Hindlimb muscle (tissue), 1 donor: ENCODE measurements at regions not wholly inside any gene's neighbourhood (a gene's known extent, or its start where the extent isn't known, plus 50 kb on each side); places are given as distances from the start of the nearest gene placed in this dataset.
"Not testable (repeated sequence)": the region's sequence is repeated elsewhere in the genome, so short reads cannot be mapped to it uniquely, and the experiment has no call there.

Source experiments
- DNase-seq: peaks from one replicate; pipeline ENCODE4 v3.0.0-alpha.2; 2013

GRCh38 chr4:49154308-49155103 is 168.4 kb downstream of the CWH43 start:
- DNase-seq, result peak; percentile 24

DNA sequence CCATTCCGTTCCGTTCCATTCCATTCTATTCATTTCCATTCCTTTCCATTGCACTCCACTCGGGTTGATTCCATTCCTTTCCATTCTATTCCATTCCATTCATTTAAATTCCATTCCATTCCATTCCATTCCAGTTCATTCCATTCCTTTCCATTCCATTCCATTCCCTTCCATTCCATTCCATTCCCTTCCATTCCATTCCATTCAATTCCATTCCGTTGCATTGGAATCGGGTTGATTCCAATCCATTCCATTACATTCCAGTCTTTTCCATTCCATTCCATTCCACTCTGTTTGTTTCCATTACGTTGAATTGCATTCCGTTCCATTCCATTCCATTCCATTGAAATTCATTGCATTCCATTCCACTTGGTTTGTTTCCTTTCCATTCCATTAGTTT is 169.2 kb downstream of the CWH43 start:
- not testable (repeated sequence) for DNase-seq

DNA sequence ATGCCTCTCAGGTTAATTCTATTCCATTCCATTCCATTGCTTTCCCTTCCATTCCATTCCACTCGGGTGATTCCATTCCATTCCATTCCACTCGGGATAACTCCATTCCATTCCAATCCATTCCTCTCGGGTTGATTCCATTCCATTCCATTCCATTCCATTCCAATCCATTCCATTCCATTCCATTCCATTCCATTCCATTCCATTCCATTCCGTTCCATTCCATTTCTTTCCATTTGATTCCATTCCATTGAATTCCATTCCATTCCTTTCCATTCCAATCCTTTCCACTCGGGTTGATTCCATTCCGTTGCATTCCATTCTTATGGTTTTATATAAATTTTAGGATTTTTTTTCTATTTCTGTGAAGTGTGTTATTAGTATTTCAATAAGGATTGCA is 170.2 kb downstream of the CWH43 start:
- not testable (repeated sequence) for DNase-seq

DNA sequence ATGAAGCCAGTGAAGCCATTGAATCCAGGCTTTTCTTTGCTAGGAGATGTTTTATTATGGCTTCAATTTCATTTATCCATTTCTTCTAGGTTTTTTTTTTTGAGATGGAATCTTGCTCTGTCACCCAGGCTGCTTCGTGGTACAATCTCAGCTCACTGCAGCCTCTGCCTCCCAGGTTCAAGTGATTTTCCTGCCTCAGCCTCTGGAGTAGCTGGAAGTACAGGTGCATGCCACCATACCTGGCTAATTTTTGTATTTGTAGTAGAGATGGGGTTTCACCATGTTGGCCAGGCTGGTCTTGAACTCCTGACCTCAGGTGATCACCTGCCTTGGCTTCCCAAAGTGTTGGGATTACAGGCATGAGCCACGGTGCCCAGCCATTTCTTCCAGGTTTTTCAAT is 171.6 kb downstream of the CWH43 start:
- not testable (repeated sequence) for DNase-seq

- not testable (repeated sequence) for DNase-seq
These were observed 175.1 kb downstream of the CWH43 start for GRCh38 chr4:49161111-49161541.

GRCh38 chr4:49164916-49165315 is 178.8 kb downstream of the CWH43 start:
- not testable (repeated sequence) for DNase-seq

GRCh38 chr4:49177847-49178246 is 191.8 kb downstream of the CWH43 start:
- DNase-seq, result not testable (repeated sequence)

GRCh38 chr4:49181088-49181487 is 195.0 kb downstream of the CWH43 start:
- DNase-seq, result not testable (repeated sequence)

- not testable (repeated sequence) for DNase-seq
These were observed 225.5 kb downstream of the CWH43 start for GRCh38 chr4:49211396-49212194.

- DNase-seq, result not testable (repeated sequence)
These were observed 227.2 kb downstream of the CWH43 start for GRCh38 chr4:49213250-49213649.

DNA sequence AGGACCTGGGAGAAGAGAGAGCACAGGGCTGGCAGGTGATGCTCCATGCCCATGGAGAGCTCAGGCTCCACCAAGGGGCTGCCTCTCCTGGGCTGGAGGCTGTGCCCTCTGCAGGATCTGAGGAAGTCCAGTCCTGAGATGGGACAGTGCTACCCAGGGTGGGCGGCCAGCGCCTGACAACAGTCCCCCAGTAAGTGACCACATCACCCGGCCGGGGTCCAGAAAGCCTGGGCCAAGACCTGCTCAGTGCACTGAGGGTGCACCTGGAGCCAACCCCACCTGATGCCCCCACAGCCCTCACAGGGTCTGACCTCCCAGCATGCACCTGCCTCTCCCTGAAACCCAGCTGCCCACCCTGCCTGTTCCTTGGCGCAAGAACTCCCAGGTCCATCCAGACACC is 227.7 kb downstream of the CWH43 start:
- DNase-seq, result not testable (repeated sequence)

GRCh38 chr4:49214453-49215081 is 228.5 kb downstream of the CWH43 start:
- not testable (repeated sequence) for DNase-seq

DNA sequence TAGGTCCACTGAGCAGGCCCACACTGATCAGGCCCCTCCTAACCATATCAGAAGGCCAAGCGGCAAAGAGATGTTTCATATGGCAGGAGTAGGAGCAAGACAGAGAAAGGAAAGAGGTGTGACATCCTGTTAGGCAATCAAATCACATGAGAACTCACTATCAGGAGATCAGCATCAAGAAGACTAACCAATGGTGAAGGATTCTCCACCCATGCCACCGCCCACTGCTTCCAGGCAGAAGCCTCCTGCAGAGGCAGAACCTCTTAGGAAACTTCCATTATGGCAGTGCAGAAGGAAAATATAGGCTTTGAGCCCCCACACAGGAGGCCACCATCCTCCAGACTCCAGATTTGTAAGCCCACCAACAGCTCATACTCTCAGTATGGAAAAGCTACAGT is 229.0 kb downstream of the CWH43 start:
- not testable (repeated sequence) for DNase-seq

- DNase-seq, result not testable (repeated sequence)
These were observed 230.5 kb downstream of the CWH43 start for GRCh38 chr4:49216606-49217005.

DNA sequence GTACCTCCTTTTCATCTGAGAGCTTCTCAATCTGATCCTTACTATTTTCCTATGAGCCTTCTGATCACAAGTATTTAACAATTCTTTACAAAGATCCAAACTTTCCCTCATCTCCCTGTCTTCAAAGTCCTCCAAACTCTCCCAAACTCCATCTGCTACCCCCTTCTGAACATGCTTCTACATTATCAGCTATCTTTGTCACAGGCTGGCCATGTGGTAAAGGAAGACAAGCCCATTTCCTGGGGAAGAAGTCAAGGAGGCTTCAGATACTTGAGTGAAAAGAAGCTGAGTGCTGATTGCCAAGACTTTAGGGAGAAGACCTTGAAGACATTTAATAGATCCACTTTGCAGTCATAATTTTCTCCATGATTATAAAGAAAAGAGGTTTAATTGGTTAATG is 231.4 kb downstream of the CWH43 start:
- DNase-seq, result no peak

DNA sequence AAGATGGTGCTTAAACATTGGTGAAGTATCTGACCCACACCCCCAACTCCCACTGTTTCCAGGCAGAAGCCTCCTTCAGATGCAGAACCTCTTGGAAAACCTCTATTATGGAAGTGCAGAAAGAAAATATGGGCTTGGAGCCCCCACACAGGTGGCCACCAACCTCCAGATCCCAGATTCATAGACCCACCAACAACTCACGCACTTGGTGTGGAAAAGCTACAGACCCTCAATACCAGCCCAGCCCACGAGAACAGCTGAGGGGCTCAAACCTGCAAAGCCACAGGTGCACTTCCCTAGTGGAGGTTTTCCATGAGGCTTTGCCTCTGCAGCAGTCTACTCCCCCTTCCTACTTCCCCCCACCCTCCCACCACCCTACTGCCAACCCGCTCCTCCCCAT is 232.0 kb downstream of the CWH43 start:
- not testable (repeated sequence) for DNase-seq

GRCh38 chr4:49218931-49219330 is 232.9 kb downstream of the CWH43 start:
- DNase-seq, result not testable (repeated sequence)

- not testable (repeated sequence) for DNase-seq
These were observed 233.6 kb downstream of the CWH43 start for GRCh38 chr4:49219489-49220225.

- no peak for DNase-seq
These were observed 235.1 kb downstream of the CWH43 start for GRCh38 chr4:49221209-49221608.

GRCh38 chr4:49222810-49223209 is 236.7 kb downstream of the CWH43 start:
- DNase-seq, result not testable (repeated sequence)

- DNase-seq, result not testable (repeated sequence)
These were observed 240.3 kb downstream of the CWH43 start for GRCh38 chr4:49226216-49226866.

GRCh38 chr4:49227941-49228340 is 241.9 kb downstream of the CWH43 start:
- DNase-seq, result not testable (repeated sequence)
